Dedifferentiated amniotic fluid mesenchymal stem cell (primary cell): ENCODE measurements at regions not wholly inside any gene's neighbourhood (a gene's known extent, or its start where the extent isn't known, plus 50 kb on each side); places are given as distances from the start of the nearest gene placed in this dataset.

ENCODE experiments used
- DNase-seq: peaks from one replicate; pipeline ENCODE4 v3.0.0-alpha.2; 2016; ENCODE audit errors: extremely low spot score

DNA sequence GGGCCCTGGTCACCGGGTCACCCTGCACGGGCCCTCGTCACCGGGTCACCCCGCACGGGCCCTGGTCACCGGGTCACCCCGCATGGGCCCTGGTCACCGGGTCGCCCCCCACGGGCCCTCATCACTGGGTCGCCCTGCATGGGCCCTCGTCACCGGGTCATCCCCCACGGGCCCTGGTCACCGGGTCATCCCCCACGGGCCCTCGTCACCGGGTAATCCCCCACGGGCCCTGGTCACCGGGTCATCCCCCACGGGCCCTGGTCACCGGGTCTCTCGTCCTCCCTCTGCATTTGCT lies 77.6 kb downstream of the RIPK4 start:
- DNase-seq, result no peak

DNA sequence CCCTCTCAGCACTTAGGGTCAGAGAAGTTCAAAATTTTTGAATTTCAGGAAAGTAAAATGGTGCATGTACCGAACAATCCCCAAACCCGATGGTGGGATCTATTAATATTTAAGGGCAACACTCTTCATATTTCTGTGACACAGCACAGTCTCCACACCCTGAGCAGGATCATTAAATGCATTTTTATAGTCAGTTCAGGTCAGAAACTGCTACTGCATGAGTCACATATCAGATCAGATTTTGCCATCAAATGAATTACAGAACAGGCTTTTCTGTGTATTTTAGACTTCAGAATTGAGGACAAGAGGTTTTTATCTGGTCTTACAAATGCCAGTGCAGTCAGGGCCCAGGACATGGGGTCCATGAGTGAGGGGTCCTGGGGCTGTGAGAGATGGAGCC lies 79.2 kb downstream of the RIPK4 start:
- DNase-seq, result no peak

DNA sequence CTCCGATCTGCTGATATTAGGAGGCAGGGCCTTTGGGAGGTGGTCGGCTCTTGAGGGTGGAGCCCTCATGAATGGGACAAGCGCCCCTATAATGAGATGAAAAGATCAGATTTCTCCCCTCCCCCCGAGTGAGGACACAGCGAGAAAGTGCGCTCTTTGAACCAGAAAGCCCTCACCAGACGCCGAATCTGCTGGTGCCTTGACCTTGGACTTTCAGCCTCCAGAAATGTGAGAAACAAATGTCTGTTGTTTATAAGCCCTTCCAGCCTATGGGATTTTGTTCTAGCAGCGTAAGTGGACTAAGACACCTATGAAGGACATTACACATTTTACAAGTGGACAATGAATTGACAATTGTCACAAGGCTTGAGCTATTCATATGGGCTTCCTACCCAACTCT lies 80.2 kb downstream of the RIPK4 start:
- DNase-seq, result no peak

DNA sequence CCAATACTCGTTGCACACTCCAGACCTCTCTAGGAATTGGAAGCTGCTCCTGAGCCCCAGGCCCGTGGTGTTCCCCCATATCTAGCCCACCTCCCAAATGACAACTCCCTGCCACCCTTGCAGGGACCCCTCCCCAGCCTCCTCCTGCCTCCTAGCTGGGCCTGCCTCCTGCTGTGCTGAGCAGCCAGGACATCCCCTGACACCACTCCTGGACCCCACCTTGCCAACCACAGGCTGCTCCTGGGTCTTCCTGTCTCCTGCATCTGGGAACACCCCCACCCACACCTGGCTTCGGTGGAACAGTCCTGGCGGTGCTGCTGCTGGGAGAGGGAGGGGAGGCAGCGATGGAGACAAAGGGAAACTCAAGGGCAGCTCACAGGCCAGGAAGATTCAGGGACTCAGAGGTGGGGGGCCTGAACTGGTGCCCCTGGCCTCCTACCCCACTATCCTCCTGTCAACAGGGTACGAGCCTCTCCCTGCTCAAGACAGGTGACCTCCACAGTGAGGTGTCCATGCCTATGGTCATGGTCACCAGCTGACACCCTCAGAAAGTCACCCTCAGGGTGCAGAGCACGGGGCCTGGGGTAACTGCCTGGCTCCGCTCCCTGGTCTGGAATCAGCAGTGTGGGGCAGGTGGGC lies 81.2 kb downstream of the RIPK4 start:
- DNase-seq, result no peak

DNA sequence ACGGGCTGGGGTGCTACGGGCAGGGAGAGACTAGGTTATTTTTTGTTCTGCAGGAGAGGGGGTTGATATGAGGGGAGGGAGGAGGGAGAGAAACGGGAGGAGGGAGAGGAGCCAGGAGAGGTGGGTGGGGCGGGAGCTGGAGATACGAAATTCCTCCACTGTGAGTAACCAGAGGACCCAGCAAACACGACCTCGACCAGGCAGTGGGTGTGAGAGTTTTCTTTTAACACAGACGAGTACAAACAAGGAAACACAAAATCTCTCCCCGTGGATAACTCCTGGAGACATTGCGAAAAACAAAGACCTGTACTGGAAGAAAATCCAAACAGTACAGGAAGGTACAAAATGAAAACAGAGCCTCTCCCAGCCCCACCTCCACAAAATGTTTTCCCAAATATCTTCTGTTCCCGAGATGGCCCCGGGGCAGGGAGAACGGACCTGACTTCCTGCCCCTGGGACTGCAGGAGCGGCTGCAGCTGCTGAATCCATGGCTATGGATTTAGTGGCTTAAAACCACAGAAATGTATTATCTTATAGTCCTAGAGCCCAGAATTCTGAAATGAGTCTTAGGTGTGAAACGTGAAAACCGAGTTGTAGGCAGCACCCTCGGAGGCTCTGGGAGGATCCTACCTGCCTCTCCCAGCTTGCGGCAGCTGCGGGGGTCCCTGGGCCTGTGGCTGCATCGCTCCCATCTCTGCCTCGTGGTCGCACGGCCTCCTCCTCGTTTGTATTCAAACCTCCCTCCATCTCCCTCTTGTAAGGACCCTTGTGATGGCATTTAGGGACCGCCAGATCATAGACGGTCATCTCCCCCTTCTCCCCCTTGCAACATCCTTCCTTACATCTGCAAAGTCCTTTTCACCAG lies 82.2 kb downstream of the RIPK4 start:
- DNase-seq, result peak; percentile 59

DNA sequence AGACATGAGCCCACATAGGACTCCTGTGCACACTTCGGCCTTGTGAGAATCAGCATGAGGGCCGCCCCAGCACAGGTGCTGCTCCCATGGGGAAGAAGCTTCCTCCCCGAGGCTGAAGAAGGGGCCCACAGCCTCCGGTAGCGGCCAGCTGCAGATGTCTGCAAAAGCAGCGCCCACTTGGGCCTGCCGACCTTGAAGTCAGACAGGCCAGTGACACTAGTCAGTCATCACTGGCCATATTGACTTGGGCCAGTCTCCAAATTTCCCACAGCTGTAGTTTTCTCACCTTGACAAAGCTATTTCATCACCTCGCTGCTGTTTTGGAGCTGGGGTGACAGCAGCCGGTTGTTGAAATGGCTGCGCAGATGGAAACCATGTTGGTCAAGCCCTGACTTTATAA lies 83.0 kb downstream of the RIPK4 start:
- no peak for DNase-seq

DNA sequence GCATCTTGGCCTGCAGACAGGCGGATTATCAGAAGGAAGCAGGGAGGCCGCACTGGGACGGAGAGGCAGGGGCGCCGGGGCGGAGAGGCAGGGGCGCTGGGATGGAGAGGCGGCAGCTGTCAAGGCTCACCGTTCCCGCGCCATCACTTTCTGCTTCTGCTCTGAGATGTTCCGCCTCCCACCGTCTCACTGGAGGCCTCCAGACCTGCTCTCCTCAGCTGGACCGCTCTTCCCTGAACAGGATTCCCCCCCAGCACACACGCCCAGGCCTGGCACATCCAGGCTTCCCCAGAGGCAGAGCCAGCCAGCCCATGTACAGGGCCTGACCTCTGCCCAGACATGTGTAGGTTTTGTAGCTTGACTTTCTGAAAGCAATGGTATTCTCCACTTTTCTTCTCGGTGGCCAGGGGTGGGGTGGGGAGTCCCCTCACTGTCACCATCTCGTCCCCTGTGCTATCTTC lies 84.1 kb downstream of the RIPK4 start:
- DNase-seq, result no peak

DNA sequence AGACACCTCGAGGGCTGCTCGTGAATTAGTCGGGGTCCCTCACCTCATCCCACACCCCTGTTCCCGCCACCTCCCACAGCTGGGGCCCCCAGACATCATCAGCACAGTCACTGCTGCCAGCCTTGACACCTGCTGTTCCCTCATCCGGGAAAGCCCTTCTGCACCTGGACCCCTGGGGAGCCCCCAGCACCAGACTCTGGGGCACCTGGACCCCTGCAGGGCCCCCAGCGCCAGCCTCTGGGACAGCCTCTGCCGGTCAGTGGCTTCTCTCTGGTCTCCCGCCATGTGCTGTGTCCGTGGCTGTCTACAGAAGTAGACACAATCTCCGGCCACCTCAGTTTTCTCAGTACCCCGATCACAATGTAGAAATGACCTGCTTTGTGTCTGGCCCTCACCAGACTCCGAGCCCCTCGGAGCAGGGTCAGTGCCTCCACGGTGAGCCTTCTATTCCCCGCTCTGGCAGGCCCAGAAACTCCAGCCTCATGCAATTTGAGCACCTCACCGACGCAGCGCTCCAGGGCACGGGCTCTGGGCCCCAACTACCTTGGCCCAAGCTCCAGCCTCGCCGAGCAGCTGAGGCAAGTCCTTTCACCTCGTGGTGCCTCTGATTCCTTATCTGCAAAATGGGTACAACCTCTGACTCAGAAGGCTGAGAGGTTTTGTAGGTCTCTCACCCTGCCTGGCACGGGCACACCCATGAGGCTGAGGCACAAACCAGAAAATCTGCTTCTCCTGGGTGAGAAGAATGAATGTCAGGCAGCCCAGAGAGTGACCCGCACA lies 84.7 kb downstream of the RIPK4 start:
- DNase-seq, result no peak

DNA sequence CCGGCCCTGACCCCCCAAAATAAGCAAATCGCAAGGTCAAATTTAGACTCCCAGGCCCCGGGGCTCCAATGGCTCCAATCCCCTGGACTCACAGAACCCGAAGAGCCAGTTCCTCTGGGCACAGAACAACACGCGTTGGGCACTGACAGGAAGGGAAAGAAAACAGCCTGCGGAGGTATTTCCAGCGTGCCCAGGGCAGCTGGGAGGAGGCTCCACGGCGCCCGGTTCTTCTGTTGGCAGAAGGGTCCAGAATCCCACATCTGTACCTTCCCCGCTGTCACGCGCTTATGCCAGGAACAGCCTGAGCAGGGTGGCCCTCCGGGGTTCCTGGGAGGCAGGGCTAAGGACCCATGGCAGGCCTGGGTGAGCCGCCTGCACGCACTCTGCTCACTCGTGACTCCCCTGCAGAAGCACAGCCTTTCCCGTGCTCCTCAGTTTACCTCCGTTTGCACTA lies 85.5 kb downstream of the RIPK4 start:
- DNase-seq, result no peak

DNA sequence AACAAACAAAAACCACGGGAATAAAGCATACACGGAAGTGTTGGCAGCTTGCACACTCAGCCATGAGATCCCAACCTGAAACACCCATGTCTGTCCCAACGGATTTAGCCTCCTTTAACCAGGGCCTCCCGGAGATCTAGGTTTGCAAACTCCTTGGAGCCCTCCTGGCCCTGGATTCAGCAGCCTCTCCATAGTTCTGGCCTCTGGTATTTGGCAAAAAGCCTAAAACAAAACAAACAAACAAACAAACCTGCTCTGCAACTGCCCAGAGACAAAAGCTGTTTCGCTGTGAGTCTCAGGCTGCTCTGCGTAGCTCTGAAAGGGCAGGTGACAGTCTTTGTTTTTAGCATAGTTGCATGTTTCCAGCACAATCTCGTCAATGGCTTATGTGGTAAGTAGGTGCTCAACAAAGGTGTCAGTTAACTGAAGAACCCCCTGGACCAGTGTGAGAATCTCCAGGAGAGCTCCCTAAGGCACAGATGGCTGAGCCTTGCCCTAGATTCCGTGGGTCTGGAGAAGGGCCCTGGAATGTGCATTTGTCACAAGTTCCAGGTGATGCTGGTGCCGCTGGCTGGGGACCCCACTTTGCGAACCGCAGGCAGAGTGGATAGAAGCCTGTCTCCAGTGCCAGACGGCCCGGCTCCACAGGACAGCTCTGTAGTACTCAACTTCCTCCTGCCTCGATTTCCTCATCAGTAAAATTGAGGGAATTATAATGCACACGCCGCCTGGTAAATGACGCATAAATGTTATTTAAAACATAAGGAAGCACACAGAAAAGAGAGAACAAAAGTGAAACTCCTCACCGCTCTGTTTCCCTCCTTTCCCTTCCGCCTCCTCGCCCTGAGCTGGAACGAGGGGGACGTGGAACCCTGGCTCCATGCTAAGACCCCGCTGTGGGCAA lies 86.2 kb downstream of the RIPK4 start:
- DNase-seq, result no peak

DNA sequence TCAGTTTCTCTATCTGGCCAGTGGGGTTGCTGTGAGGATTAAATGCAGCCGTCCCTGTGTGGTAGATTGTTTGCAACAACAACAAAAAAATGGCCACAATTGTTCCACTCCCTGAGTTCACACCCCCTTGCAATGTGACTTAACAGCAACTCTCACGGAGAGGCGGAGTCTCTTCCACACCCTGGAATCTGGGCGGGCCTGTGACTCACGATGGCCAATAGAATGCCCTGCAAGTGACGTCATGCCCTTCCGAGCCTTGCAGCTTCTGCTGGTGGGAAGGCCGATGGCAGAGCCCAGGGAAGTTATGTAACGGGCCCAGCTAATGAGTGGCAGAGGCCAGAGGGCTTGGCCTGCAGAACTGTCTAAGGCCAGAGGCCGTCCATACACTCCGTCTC lies 87.9 kb downstream of the RIPK4 start:
- DNase-seq, result peak; percentile 81

DNA sequence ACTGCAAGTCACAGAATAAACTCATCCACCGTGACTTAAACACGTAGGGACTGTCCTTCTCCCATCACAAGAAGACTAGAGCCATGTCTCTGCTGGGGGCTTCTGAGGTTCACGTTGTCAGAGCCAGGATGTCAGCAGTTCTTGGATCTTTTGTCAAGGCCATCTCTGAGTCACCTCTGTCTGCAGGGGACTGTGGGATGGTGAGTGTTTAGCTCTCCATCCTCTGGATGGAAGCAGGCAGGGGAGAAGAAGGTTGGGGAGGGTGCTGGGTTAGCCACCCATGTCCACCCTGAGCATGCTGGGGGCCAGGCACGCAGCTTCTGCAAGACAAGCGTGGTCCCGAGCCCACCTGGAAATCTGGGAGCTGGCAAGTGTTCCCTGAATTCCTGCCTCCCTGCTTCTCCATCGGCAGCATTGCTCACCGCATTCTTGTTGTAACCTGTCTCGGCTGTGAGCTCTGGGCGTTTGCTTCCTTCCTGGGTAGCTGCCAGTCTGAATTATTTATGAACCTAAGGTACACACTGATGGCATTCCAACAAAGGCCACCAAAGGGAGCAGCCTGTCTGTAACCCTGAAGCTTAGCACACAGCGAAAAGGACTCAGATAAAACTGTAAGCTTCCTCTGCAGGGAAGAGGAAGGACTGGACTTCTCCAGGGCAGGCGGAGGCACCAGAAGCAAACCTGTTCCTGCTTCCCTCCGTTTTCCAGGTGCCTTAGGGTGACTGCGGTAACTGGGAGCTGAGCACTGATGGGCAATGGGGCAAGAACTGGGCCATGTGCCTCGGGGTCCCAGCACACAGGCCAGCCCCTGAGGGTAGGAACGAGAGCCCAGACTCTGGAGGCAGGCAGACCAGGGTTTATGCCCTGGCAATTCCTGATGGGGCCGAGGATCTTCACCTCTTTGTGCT lies 88.6 kb downstream of the RIPK4 start:
- no peak for DNase-seq

DNA sequence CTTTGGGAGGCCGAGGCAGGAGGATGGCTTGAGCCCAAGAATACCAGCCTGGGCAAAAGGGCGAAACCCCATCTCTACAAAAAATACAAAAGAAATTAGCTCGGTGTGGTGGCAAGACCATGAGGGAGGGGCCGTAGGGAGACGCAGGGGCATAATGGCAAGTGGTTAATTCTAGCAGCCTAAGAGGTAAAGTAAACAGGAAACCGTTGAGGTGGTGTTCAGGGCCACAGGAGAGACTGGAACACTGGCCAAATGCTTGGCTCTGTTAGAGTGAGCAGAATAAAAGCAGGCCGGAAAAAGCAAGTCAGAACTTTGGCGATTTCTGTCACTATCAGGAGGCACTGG lies 89.2 kb downstream of the RIPK4 start:
- DNase-seq, result no peak

DNA sequence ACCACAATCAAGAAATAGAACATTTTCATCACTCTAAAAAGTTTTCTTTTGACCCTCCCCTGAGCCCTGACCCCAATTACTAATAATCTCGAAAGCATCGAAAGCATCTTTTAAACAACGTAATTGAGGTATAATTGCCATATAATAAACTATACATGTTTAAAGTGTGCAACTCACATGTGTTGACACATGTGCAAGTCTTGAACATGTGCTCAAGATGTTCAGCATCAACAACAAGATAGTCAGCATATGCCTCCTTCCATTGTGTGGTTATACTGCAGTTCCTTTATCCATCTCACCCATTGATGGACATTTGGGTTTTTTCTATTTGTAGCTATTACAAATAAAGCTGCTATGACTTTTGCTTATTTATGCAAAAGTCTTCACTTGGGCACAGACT lies 90.7 kb downstream of the RIPK4 start:
- DNase-seq, result no peak

DNA sequence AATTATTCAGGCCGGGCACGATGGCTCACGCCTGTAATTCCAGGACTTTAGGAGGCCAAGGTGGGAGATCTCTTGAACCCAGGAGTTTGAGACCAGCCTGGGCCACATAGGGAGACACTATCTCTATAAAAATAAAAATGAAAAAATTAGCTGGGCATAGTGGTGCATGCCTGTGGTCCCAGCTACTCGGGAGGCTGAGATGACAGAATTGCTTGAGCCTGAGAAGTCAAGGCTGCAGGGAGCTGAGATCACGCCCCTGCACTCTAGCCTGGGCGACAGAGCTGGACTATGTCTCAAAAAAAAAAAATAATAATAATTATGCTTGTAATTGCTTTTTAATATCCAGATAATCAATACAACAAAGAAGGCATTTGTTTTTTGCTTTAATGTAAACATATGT lies 91.3 kb downstream of the RIPK4 start:
- DNase-seq, result no peak

DNA sequence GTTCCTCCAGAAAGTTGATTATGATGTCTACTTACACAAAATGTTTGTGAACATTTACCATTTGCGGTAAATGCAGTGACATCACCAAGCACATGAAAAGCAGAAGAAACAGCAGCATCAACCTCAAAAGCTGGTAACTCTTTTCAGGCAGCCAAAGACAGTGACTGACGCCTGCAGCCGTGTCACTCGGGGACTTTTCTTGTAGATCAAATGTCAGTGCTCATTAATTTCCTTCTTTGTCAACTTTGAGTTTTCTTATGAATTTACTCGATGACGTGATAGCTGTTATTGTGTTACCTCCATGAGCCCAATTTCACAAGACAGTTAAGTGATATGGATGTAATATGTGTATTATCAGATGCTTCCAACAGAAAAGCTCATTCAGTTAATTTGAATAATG lies 92.5 kb downstream of the RIPK4 start:
- no peak for DNase-seq

DNA sequence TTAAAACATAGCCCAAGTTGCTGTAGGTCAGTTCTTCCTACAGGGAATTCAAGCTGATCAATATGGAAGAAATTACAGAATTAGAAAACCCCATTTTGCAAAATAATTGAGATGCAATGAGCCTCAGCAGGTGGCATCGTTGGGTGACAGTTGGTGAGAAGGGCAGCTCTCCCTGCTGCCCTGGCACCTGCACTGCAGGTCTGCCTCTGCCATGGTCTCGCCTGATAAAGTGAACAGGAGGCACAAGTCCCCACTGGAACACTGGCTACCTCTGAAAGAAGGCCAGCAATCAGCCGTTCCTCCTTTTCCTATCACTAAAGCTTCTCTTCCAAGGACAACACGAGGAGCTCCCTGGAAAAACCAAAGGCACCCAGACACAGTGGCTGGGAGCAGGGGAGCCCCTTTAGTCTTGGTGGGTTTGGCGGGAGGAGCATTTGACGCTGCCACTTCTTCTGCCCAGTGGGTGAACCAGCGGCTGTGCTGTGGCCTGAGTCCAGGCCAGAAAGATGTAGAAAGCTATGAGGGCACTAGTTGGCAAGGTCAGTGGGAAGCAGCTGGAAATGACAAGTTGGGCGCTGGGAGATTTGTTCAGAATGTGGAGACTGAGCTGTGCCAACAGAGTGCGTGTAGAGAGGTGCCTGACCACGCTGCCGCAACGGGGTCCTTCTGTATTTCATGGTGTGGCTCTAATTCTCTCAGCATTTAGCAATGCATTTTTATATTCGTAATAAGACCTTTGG lies 93.1 kb downstream of the RIPK4 start:
- DNase-seq, result no peak

DNA sequence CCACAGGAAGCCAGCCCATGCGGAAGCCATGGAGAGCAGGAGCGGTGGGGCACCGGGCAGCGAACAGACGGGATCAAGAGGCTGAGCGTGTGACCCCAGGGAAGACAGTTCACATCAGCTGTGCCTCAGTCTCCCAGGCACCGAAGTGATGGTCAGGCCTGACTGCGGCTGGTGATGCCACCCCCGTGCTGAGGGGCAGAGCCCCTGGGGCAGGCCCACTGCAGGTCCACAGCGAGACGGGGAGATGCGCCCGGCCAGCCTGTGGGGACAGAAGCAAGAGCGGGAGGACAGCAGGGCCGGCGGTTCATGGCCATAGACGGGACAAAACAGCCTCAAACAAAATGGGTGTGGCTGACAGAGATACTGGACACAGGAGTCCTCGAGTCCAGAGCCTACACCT lies 93.8 kb downstream of the RIPK4 start:
- DNase-seq, result no peak

DNA sequence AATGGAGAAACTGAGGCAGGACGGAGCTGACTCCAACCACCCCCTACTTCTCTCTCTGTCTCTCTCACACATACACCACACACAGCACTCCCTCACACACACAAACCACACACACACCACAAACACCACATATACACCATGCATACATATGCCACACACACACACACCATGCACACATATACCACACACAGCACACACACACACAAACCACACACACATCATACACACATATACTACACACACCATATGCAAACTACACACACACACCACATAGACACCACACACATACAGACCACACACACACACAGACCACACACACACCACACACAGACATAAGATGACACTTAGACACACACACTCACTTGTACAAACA lies 94.3 kb downstream of the RIPK4 start:
- DNase-seq, result no peak

DNA sequence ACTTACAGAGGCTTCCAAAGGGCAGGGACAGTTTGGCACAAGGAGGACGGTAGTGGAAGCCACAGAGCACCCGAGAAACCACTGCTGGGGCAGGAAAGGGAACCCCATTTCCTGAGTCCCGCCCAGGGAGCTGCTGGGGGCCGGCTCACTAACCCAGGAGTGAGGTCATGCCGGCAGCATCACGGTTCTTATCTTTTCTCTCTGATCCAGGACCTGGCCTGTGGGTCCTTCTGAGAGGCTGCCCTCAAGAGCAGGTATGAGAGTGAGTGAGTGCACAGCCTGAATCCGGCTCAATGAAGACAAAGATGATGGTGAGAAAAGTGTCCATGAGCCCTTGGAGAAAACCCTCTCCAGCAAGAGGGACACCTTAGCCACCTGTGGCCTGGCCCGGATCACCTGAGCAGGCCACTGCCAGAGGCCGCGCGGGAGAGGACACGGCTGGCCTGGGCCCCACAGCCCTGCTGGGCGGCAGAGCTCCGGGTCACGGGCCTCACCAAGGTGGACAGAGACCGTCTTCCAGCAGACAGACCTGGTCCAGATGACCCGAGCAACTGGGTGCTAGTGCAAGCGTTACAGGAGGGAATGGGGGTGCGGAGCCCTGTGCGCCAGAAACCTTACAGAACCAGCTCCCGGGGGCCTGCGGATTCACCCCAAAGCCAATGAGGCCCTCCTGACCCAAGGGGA lies 94.9 kb downstream of the RIPK4 start:
- DNase-seq, result no peak
